Stomach (tissue), 8 donors: ENCODE measurements at regions not wholly inside any gene's neighbourhood (a gene's known extent, or its start where the extent isn't known, plus 50 kb on each side); places are given as distances from the start of the nearest gene placed in this dataset.
A peak's percentile ranks its signal among the peaks of the same experiment; 100 is the strongest.

Experiments
- DNase-seq, 2 donors: peaks; one replicate each; pipeline versions ENCODE4 v3.0.0 to v3.0.0-alpha.2; 2013 to 2019
- H3K27ac ChIP-seq, 5 donors: fragments of 200-600 bp in 4 of 5; sonication (generic) in 4 of 5; one replicate each; pipeline ENCODE4 v1.5.1; 2013 to 2019; ENCODE audit warnings: mild to moderate bottlenecking in 1 of 5, moderate library complexity in 1 of 5
- H3K27me3 ChIP-seq, 3 donors: fragments of 200-600 bp; sonication (generic); one replicate each; pipeline ENCODE4 v1.5.1; 2017 to 2019; ENCODE audit warnings: mixed run types in 1 of 3
- H3K36me3 ChIP-seq, 4 donors: fragments of 200-600 bp; sonication (generic); 1 replicate in 3 of 4; 2 replicates in 1 of 4; pipeline ENCODE4 v1.5.1; 2016 to 2019
- H3K4me1 ChIP-seq, 4 donors: fragments of 200-600 bp; sonication (generic); one replicate each; pipeline ENCODE4 v1.5.1; 2016 to 2019
- H3K4me3 ChIP-seq, 4 donors: fragments of 200-600 bp; sonication (generic) in 3 of 4; one replicate each; pipeline ENCODE4 v1.5.1; 2016 to 2019; ENCODE audit warnings: mild to moderate bottlenecking in 1 of 4
- H3K9me3 ChIP-seq, 4 donors: fragments of 200-600 bp; sonication (generic); one replicate each; pipeline ENCODE4 v1.5.1; 2016 to 2019
- EP300 ChIP-seq: sonication (generic); formaldehyde crosslinking; IDR thresholded peaks from one replicate; pipeline ENCODE4 v1.6.1; 2017; ENCODE audit warnings: antibody characterized with exemption
- POLR2A ChIP-seq, 4 donors: fragments of 450-650 bp; IDR thresholded peaks; one replicate each; pipeline ENCODE4 v1.6.1; 2016; ENCODE audit warnings: antibody characterized with exemption in 4 of 4, control low read depth in 2 of 4, mild to moderate bottlenecking in 1 of 4, moderate library complexity in 1 of 4
- POLR2AphosphoS5 ChIP-seq, 3 donors: sonication (generic); formaldehyde crosslinking; IDR thresholded peaks; one replicate each; pipeline ENCODE4 v1.6.1; 2016; ENCODE audit warnings: antibody characterized with exemption in 3 of 3
- WGBS, 5 donors: extraction: QIAGEN DNeasy Blood & Tissue Kit in 3 of 5; methylation state at CpG; one replicate each; pipeline versions ENCODE4 v1.1.5 to v1.1.7; 2013 to 2018; 5-methylcytosine and 5-hydroxymethylcytosine counted together
- intact Hi-C: fragments of 100-400 bp; cut with DNase I; formaldehyde crosslinking; loops from one replicate; pipeline ENCODE4 v1.15.1; 2023; ENCODE audit warnings: low total_unique reads
- TF ChIP-seq, protein P1 (sequence below), 7 experiments: fragments of 450-650 bp in 4 of 7; fragments of 200-600 bp in 3 of 7; sonication (generic) in 3 of 7; IDR thresholded peaks; one replicate each; pipeline ENCODE4 v1.5.1; 2016 to 2019; ENCODE audit warnings: antibody characterized with exemption in 7 of 7, control low read depth in 2 of 7, mild to moderate bottlenecking in 1 of 7
- donor health status: healthy with polysubstance abuse.
- donor health status: Bipolar disorder and iron deficiency.
- donor health status: healthy.

DNA sequence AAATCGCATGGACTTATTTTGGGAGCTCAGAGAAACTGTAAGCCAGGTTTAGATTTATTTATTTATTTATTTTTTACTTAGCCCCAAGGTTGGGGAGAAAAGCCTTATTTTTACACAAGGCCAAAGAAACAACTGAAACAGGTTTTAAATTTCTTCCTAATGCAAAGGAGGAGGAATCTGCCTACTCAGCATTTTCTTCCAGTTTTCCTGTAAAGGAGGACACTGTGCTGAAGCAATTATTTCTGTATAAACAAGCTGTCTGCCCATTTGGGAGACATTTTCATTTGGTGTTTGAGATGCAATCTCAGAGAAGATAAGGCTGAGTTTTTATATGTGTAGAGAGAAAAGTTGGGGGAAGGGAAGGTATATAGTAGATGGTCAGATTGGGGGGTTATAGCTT is 125.0 kb downstream of the ETAA1 start:
- 85 to 100% (median 88%) methylated on average over 1 of the region's 1 CpG for WGBS, 5 donors
- H3K27ac ChIP-seq: no peak overlapping the region
- no peak overlapping the region for H3K4me3 ChIP-seq
- DNase-seq: no peak
- TF ChIP-seq POLR2A (IDR thresholded peaks at IDR 0.05): no peak
- TF ChIP-seq, protein P1, sequence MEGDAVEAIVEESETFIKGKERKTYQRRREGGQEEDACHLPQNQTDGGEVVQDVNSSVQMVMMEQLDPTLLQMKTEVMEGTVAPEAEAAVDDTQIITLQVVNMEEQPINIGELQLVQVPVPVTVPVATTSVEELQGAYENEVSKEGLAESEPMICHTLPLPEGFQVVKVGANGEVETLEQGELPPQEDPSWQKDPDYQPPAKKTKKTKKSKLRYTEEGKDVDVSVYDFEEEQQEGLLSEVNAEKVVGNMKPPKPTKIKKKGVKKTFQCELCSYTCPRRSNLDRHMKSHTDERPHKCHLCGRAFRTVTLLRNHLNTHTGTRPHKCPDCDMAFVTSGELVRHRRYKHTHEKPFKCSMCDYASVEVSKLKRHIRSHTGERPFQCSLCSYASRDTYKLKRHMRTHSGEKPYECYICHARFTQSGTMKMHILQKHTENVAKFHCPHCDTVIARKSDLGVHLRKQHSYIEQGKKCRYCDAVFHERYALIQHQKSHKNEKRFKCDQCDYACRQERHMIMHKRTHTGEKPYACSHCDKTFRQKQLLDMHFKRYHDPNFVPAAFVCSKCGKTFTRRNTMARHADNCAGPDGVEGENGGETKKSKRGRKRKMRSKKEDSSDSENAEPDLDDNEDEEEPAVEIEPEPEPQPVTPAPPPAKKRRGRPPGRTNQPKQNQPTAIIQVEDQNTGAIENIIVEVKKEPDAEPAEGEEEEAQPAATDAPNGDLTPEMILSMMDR (IDR thresholded peaks at IDR 0.05): no peak
- TF ChIP-seq POLR2AphosphoS5 (IDR thresholded peaks at IDR 0.05): no peak
- TF ChIP-seq EP300: no peak
- no peaks in the 10 kb centered on the region for H3K9me3 ChIP-seq
- no peaks in the 10 kb centered on the region for H3K36me3 ChIP-seq
- peaks cover 0 to 13% (median 2%) of the 10 kb centered on the region in 4 donors for H3K4me1 ChIP-seq
- no peaks in the 10 kb centered on the region for H3K27me3 ChIP-seq
- intact Hi-C loops: no loop called here

DNA sequence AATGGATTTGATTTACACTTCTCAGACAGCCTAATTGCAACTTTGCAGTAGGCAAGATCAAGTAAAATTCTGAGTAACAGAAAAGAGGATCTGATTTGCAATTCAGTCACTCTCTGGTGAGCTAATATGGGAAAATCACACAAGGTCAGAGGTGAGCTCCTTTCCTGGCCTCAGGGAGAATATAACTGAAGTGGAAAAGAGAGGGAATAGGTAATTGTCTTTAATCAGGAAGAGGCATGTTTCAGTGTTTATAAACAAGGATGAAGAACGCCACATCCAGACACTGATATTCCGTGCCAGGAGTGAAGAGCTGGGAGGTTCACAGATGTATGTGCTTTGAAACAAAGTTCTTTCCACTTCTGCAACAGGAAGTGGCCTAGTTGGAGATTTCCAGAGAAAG is 127.1 kb downstream of the ETAA1 start:
- Histone ChIP-seq H3K4me3 (no peak overlapping the region), H3K27ac (peak overlapping the region in 1 of 5 donors; percentile 21), H3K9me3 (peaks cover 0 to 3% (median 0%) of the 10 kb centered on the region in 4 donors), H3K4me1 (peaks cover 0 to 11% (median 0%) of the 10 kb centered on the region in 4 donors), H3K36me3 (no peaks in the 10 kb centered on the region), H3K27me3 (no peaks in the 10 kb centered on the region)
- TF ChIP-seq POLR2A (IDR thresholded peaks at IDR 0.05) (no peak), POLR2AphosphoS5 (IDR thresholded peaks at IDR 0.05) (no peak), EP300 (no peak)
- TF ChIP-seq, protein P1 (IDR thresholded peaks at IDR 0.05): no peak
- WGBS, 5 donors: 66 to 81% (median 79%) methylated on average over 2 of the region's 2 CpGs
- DNase-seq: no peak
- intact Hi-C loops: no loop called here

DNA sequence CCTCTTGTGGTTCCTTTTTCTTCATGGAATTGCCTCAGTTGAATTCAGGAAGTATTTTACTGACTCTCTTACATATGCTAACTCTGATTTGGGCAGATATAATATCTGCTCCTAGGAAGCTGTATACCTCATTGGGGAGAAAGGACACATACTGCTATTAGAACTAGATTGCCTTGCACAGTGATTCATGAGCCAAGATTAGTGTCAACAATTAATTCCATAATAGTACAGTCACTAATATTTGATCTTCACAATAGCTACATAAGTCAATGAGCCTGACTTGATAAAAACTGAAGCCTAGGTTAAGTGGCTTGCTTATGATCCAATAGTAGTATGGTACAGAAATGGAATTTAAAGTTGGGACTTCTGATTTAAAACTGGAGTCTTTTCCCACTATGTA is 127.6 kb downstream of the ETAA1 start:
- intact Hi-C loops: no loop called here
- H3K36me3 ChIP-seq: no peaks in the 10 kb centered on the region
- TF ChIP-seq EP300 (no peak), POLR2A (IDR thresholded peaks at IDR 0.05) (no peak), POLR2AphosphoS5 (IDR thresholded peaks at IDR 0.05) (no peak)
- TF ChIP-seq, protein P1 (IDR thresholded peaks at IDR 0.05): no peak
- DNase-seq: no peak
- H3K4me1 ChIP-seq: peaks cover 0 to 11% (median 0%) of the 10 kb centered on the region in 4 donors
- peaks cover 0 to 3% (median 0%) of the 10 kb centered on the region in 4 donors for H3K9me3 ChIP-seq
- no peaks in the 10 kb centered on the region for H3K27me3 ChIP-seq
- no peak overlapping the region for H3K4me3 ChIP-seq
- no peak overlapping the region for H3K27ac ChIP-seq

- Histone ChIP-seq H3K36me3 (no peaks in the 10 kb centered on the region), H3K4me1 (peaks cover 0 to 11% (median 0%) of the 10 kb centered on the region in 4 donors), H3K27ac (peak overlapping the region in 3 of 5 donors; percentile 1 to 52 (median 40)), H3K9me3 (peaks cover 0 to 3% (median 0%) of the 10 kb centered on the region in 4 donors), H3K27me3 (no peaks in the 10 kb centered on the region), H3K4me3 (no peak overlapping the region)
- DNase-seq: peak in 1 of 2 donors; percentile 67
- TF ChIP-seq, protein P1 (IDR thresholded peaks at IDR 0.05): no peak
- TF ChIP-seq POLR2A (IDR thresholded peaks at IDR 0.05) (no peak), POLR2AphosphoS5 (IDR thresholded peaks at IDR 0.05) (peak in 1 of 3 donors; percentile 81)
- intact Hi-C loops: no loop called here
- 51 to 70% (median 66%) methylated on average over 4 of the region's 4 CpGs for WGBS, 5 donors
Observed at GRCh38 chr2:67526283-67526682, 129.2 kb downstream of the ETAA1 start.
